ENCODE measurements at regions not wholly inside any gene's neighbourhood (a gene's known extent, or its start where the extent isn't known, plus 50 kb on each side); places are given as distances from the start of the nearest gene placed in this dataset.
A peak's percentile ranks its signal among the peaks of the same experiment; 100 is the strongest.

DNA sequence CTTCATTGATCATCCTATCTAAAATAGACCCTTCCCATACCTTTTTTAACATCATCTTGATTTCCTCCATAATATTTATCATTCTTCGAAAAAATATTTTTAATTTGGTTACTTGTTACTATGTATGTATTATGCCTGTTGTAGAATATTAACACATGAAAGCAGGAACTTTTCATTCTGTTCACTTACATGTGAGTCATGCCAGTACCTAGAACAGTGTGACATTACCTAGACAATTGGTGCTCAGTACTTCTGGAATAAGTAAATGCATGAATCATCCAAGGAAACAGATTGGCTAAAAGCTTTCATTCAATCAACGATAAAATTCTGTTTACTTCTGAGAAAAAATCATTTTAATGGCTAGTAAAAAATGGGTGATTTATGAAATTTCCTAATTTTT is 76.4 kb downstream of the CXXC4 start:
- no peak for DNase-seq (ENCODE audit: low read depth)
- no peak overlapping the region for H3K4me3 ChIP-seq (ENCODE audit: low read depth, low read length)

DNA sequence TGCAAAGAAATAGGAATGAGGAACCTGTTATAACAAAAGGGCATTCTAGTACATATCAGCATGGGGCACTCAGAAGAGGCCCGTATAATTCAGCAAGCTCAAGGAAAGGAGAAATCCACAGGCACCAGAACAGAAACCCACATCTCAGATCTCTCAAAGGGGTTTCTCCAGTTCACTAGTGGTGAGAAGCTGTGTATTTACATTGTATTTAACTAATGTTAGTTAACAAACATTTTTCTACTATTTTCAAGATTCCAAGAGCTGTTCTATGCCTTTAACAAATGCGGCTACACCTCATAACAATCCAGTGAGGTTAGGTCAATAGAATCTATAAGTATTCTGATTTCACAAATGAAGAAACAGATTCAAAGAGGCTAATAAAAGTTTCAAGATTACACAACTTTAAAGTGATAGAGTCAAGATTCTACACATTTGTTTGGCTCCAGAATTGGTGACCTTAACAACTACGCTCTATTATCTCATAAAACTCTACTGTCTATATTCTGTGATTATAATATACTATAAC is 77.3 kb downstream of the CXXC4 start:
- H3K4me3 ChIP-seq (ENCODE audit: low read depth, low read length) = no peak overlapping the region
- no peak for DNase-seq (ENCODE audit: low read depth)

DNA sequence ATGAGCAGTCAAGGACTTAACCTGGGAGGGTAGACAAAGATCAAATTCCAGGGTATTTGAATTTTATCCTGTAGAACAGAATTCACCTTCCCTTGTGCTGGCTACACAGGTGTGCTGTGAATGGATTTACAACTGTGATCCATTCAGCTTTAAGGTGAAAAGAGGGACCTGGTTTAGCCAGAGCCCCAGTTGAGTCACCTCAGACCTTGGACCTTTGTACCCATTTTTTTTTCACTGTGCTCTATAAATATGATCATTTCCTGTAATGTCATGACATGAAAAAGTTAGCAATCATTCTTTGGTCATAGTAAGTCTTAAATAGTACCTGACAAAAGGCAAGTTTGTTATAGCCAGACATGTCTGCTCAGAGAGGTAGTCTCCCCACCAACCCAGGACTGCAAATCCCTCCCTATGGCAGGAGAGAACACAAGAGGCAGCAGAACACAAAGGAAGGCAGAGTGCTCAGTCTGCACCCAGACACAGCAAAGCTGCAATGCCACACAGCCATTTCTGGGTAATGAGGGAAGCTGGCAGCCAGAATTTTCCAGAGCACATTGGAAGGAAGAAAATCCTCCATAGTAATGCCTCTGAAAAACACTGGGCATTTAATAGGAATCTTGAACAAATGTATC is 77.9 kb downstream of the CXXC4 start:
- H3K4me3 ChIP-seq (ENCODE audit: low read depth, low read length) = no peak overlapping the region
- DNase-seq (ENCODE audit: low read depth) = no peak

DNA sequence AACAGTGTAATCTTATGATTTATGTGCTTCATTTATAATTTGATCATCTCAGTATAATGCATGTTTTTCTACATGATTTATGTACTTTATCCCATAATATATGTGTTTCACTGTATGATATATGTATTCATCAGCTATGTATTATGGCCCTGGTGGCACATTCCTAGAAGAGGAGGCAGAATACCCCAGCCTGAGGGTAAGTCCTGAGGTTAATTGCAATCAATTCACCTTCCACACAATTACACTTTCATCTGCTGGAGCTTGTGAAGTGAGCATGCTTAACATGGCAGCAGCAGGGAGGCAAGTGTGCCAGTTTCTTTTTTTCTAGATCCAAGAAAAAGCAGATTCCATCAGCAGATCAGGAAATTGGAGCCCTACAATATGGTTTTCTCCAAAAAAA is 81.2 kb downstream of the CXXC4 start:
- DNase-seq (ENCODE audit: low read depth) = no peak
- no peak overlapping the region for H3K4me3 ChIP-seq (ENCODE audit: low read depth, low read length)

DNA sequence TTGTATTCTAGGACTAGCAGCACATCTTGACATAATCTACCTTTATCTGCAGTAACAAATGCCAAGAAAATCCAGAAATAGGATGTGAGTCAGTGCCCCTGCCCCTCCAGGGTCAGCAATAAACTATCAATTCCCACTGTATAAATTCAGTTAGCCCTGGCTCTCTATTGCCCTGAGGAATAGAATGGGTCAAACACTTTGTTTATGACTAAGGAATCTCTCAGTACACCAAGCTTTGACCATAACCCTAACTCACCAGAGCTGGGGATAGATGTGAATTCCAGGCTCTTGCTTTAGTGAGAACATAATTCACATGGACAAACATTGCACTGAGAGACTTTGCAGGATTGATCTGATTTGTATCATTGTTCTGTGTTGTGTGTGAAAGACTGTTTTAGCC is 82.3 kb downstream of the CXXC4 start:
- H3K4me3 ChIP-seq (ENCODE audit: low read depth, low read length) = no peak overlapping the region
- no peak for DNase-seq (ENCODE audit: low read depth)

DNA sequence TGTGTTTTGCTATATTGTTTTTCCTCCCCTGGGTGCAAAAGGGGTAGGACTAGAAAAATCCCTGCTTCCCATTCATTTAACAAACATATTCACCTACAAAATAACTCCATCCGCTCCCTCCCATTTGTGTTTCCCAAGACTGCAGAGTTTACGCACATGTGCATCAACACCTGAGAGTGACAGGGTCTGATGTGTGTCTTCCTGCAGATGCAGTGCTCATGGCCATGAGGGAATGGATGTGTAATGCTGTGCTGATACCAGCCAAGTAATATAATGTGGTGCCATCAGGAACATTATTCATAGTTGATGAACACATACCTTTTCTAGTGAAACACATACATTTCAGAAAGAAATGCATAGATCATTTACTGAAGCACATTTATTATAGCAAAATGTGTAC is 83.2 kb downstream of the CXXC4 start:
- DNase-seq (ENCODE audit: low read depth) = no peak

DNA sequence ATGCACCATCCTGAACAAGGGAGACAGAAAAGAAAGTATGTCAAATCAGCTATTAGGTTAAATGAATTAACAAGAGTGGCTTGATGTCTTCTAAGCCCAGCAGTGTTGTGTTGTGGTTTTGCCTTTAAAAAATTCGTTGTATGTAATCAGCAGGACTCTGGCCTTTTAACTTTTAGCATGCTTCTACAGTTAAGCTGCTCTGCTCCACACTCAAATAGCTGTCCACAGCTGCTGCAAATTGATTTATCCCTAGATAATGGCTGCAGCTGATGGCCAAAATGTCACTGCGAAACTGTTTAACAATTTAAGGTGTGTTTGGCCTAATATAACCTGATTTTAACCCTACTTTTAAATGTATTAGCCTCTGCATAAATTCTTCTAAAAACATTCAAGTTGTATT is 85.8 kb downstream of the CXXC4 start:
- H3K4me3 ChIP-seq (ENCODE audit: low read depth, low read length) = no peak overlapping the region
- no peak for DNase-seq (ENCODE audit: low read depth)

More for the DNA sequence above, 83.2 kb downstream of the CXXC4 start:
- H3K4me3 ChIP-seq (ENCODE audit: low read depth, low read length) = no peak overlapping the region

DNA sequence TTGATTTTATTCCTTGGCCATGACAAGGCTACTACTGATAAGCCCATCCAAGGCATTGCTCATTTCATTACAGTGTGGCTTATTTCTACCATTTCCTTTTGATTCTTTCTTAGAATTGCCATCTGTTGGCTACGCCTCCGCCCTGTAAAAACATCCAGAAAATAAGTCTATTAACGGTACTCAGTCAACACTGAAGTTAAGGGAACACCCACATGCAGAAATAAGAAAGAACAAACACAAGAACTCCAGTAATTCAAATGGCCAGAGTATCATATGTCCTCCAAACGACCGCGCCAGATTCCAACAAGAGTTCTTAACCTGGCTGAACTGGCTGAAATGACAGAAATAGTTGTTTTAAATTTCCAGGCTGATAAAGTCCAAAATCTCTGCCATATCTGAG is 90.3 kb downstream of the CXXC4 start:
- DNase-seq (ENCODE audit: low read depth) = no peak
- H3K4me3 ChIP-seq (ENCODE audit: low read depth, low read length) = no peak overlapping the region

DNA sequence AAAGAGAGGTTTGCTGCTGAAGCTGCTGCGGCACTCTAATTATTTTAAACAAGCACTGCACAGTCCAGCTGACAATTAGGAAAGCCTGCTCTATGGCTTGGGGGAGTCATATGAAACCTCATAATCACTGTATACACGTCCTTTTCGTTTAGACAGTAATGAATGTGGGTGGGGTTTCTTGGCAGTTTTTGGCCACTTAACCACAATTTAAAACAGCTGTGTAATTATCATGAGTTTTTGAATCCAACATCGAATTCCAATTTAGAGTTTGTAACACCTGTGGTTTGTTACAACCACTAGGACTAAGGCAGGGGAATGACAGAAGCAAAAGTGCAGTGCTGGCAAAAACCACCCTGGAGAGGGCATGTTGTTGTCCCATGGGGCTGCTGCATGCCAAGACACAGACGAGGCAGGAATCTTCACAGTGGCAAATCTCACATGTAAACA is 99.5 kb downstream of the CXXC4 start:
- DNase-seq (ENCODE audit: low read depth) = peak; percentile 8
- no peak overlapping the region for H3K4me3 ChIP-seq (ENCODE audit: low read depth, low read length)

DNA sequence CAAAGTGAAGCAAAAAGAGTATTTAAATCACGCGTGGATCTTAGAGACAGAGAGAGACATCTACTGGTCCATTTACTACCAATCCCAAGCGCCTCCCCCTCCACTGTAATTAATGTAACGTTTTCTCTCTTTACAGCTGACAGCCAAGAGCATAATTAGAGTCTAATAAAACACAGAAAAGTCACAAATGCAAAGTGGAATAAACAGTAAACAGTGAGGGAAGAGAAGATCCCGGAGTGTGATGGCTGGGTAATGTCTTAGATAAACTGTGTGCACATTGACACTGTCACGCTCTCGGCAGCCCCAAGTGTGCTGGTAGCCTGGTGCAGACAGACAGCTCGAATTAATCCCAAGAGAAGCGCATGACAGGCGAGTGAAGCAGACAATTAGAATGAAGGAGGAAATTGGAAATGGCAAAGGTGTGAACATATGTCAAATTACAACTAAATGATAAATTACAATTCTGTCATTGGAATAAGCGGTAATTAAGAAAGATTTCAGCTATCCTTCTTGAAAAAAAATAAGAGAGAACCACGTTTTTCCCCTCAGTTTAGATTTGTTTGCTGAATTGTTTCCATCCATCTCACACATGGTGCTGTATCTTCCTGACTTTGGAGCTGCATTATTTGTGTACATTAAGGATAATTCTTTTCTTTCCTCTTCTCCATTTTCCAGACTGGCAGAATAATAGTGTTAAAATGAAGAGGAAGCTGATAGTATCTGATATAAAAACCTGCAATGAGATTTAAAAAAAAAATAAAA is 100.1 kb downstream of the CXXC4 start:
- peak overlapping the region; percentile 8 for H3K4me3 ChIP-seq (ENCODE audit: low read depth, low read length)
- DNase-seq (ENCODE audit: low read depth) = no peak

DNA sequence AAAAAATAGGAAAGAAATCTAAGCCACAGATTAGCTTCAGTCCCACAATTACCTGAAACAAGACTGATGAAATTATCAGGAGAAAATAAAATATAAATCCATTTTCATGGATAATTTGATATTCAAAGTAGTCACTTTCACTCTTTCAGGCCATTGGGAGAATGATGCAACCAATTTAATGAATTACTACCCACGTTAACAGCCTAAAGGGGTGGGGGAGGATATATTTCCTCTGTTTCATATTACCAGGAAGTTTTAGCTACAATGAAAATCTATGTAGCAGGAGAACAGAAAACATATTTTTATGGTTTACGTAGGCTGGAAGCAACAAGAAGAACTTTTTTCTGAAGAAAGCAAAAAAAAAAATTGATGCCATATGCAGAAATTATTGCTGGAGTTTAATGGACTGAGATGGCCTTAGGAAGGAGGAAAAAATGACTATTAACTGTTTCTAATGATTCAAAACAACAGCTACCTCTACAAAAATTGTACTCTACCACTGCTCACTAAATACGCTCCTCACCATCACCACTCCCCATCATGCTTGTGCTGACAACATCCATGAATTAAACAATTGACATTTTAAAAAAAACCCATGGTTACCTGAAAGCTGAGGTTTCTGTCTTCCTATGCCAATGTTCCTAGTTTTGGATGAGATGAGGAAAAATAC is 100.9 kb downstream of the CXXC4 start:
- no peak for DNase-seq (ENCODE audit: low read depth)
- no peak overlapping the region for H3K4me3 ChIP-seq (ENCODE audit: low read depth, low read length)

DNA sequence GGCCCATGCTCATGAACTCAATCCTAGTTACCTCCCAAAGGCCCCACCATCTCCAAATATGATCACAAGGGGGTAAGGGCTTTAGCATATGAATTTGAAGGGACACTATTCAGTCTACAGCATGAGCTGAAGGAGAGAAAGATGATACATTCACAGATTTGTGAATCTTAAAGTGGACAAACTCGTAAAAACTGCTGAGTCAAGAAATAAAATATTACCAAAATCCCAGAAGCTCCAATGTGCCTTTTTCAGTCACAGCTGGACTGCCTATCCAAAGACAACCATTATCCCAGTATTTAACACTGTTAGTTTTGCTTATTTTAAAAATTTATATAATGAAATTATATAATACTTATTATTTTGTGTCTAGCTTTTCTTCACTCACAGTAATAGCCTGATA is 109.0 kb downstream of the CXXC4 start:
- no peak overlapping the region for H3K4me3 ChIP-seq (ENCODE audit: low read depth, low read length)
- DNase-seq (ENCODE audit: low read depth) = no peak

DNA sequence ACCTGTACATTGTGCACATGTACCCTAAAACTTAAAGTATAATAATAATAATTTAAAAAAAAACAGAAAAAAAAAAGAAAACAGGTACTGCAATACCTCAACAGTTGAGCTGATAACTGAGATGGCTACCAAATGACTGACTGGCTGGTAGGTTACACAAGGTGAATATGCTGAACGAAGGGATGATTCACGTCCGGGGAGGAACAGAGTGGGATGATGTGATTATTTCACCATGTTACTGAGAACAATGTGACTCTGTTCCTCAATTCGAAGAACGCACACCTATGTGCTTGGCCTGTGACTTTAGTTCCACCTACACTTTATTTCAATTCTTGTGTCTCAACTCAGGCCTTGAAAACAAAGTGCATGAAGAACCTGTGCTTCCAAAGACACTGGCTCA is 111.7 kb downstream of the CXXC4 start:
- H3K4me3 ChIP-seq (ENCODE audit: low read depth, low read length) = no peak overlapping the region
- no peak for DNase-seq (ENCODE audit: low read depth)

DNA sequence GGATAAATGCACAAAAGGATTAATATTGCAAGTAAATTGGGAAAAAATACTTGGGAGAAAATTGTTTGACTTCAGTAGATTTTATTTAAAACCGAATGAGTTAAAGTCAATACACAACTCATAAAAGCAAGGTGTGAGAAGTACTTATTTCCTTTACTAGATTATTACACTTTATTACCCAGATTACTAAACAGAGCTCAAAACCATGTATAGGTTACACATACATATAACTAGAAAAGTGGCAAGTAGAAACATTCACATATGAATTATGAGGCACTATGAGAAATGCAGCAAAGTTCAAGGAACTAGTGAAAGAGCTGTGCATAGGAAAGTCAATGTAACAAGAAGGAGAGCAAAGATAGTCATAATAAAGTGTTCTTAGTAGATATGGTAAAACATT is 113.0 kb downstream of the CXXC4 start:
- no peak for DNase-seq (ENCODE audit: low read depth)
- H3K4me3 ChIP-seq (ENCODE audit: low read depth, low read length) = no peak overlapping the region

DNA sequence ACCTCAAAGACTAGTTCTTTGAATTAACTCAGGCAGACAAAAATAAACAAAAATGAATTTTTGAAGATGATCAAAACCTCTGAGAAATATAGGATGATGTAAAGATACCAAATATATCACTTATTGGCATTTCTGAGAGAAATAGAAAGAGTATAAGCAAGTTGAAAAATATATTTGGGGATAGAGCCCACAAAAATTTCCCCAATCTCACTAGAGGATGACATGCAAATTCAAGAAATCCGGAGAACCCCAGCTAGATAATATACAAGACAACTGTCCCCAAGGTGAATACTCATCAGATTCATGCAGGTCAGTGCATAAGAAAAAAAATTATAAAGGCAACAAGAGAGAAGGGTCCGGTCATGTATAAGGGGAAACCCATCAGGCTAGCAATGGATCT is 129.1 kb downstream of the CXXC4 start:
- no peak for DNase-seq (ENCODE audit: low read depth)
- H3K4me3 ChIP-seq (ENCODE audit: low read depth, low read length) = no peak overlapping the region

DNA sequence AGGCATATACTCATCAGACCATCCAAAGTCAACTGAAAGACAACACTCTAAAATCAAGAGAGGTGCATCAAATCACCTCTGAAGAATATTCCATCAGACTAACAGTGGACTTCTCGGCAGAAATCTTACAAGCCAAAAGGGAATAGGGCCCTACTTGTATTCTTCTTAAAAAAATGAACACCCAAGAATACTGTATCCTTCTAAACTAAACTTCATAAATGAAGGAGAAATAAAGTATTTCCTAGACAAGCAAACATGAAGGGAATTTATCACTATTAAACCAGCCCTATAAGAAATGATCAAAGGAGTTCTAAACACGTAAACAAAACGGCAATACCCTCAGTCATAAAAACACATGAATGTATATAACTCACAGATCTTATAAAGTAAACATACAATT is 141.2 kb downstream of the CXXC4 start:
- DNase-seq (ENCODE audit: low read depth) = no peak
- no peak overlapping the region for H3K4me3 ChIP-seq (ENCODE audit: low read depth, low read length)

DNA sequence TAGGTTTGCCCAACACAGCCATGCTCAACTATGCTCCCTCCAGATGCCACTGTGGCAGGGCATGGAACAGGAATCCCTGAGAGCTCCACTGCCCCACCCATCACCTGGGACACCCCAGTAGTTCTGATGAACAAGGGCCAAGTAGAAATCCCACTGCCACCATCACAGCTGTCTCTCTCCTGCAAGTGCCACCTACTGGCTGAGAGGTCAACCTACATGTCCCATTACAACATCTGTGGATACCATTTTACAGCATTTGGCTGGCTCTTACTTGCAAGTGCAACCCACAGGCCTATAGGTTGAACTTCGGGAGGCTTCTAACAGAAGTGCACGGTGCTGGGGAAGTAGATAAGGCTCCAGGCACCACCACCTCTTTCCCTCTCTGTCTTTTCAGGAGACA is 142.5 kb downstream of the CXXC4 start:
- H3K4me3 ChIP-seq (ENCODE audit: low read depth, low read length) = no peak overlapping the region

DNA sequence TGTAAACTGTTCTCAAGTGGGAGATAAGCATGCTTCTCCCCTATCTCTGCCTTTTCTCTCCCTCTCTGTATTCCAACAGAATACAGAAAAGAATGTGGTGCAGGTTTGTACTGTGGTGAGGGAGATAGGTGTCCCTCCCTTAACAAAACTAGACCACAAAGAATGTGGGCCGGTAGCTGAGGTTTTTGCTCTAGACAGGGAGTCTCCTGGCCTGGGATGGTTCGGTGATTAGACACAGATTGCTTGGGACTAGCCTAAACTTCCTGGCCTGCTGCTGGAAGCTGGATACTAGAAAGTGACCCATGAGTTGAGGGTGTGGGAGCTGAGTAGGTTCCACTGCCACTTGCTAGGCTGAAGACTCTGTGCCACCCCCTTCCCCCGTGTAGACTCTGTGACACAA is 143.0 kb downstream of the CXXC4 start:
- DNase-seq (ENCODE audit: low read depth) = no peak
- no peak overlapping the region for H3K4me3 ChIP-seq (ENCODE audit: low read depth, low read length)

More for the DNA sequence above, 142.5 kb downstream of the CXXC4 start:
- no peak for DNase-seq (ENCODE audit: low read depth)

DNA sequence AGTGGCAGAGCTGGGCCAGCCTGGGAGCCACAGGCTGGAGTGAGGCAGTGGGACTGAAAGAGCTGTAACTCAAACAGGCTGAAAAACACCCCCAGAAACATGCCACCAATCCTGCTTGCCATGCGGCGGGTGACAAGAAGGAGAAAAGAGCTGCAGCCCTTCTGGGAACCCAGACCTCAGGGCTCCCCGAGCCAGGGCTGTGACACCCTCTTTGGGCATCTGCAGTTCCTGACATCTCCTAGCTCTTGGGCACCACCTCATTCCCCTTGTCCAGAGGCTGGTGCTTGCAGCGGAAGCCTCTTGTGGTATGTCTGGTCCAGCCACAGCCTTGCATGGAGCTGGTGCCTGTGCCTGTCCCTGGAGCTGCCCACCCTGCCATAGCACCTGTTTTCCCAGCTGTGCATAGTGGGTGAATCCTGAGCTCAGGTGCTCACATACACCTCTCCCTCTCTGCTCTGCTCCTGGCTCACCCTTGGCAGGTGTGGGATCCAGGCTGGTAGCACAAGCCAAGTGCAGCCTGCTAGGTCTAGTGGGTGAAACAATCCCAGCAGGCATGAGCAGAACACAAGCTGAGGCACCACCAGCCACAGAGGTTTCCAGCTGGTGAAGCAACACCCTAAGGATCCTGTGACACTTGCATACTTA is 149.0 kb downstream of the CXXC4 start:
- no peak for DNase-seq (ENCODE audit: low read depth)
- no peak overlapping the region for H3K4me3 ChIP-seq (ENCODE audit: low read depth, low read length)

DNA sequence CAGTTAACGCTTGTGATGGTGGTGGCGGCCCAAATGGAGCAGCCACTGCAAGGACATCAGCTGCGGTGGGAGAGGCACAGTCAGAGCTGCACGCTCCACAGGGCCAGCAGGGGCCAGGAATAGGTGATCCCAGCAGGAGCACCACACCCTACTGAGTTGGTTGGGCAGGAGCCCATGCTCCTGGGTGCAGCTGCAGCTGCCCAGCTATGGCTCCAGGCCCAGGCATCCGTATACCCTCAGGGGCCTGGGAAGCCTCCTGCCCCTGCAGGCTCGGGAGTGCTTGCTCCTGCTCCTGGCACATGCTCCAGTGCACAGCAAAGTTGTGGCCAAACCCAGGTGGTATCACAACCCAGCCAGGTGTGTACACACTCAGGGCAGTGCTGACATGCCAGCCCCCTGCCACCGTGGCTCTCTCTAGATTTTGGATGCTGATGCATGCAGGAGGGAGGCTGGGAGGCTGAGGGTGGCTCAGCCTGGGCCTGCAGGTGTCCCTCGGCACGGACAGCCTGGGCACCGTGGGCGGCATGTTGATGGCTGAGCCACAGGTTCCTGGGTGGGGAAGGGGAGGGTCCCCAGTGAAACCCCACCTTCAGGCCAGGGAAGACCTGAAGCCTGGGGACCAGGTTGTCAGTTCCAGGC is 150.2 kb downstream of the CXXC4 start:
- H3K4me3 ChIP-seq (ENCODE audit: low read depth, low read length) = no peak overlapping the region
- no peak for DNase-seq (ENCODE audit: low read depth)

Data from skeletal muscle cell (primary cell).